ENCODE measurements at regions not wholly inside any gene's neighbourhood (a gene's known extent, or its start where the extent isn't known, plus 50 kb on each side); places are given as distances from the start of the nearest gene placed in this dataset.

GRCh38 chr10:124346831-124347230 lies 71.9 kb downstream of the OAT start:
- no peak for DNase-seq (ENCODE audit: low spot score)
- ATAC-seq, result no peak
- intact Hi-C loops (cut with DNase I), result no loop called here

GRCh38 chr10:124345521-124345920 lies 73.2 kb downstream of the OAT start:
- no peak for ATAC-seq
- no peak for DNase-seq (ENCODE audit: low spot score)
- intact Hi-C loops (cut with DNase I), result no loop called here

DNA sequence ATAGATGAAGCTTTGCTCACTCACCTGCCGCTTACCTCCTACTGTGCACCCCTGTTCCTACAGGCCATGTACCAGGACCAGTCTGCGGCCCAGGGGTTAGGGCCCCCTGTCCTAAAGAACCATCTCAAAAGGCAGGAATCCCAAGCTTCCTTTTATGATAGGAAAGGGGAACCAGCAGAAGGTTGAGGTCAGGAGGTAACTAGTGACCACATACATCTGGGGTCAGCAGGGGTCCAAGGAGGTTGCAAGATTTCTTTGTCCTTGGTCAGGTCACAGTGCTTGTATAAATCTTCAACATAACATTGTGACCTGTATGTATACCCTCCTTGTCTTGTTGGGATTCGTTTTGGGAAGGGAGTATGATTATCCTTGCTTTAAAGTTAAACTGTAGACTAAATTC lies 73.8 kb downstream of the OAT start:
- DNase-seq (ENCODE audit: low spot score) (no peak), ATAC-seq (no peak)
- intact Hi-C loops (cut with DNase I), result no loop called here

DNA sequence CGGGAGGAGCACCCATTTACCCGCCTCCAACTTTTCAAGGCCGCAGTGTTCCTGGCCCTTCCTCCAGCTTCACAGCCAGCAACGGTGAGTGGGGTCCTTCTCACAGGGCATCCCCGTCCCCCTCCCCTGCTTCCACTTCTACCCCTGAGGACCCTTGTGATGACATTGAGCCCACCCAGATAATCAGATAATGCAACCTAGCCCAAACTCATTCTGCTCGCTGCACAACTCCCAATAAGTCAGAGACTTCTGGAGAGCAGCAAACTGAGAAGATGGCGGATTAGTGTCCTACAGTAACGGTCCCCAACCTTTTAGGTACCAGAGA lies 74.5 kb downstream of the OAT start:
- DNase-seq (ENCODE audit: low spot score) (peak; percentile 40), ATAC-seq (no peak)
- intact Hi-C loops (cut with DNase I), result no loop called here

GRCh38 chr10:124343351-124344265 lies 75.1 kb downstream of the OAT start:
- ATAC-seq (no peak), DNase-seq (ENCODE audit: low spot score) (no peak)
- intact Hi-C loops (cut with DNase I), result no loop called here

- intact Hi-C loops (cut with DNase I), result no loop called here
- no peak for ATAC-seq
Observed at GRCh38 chr10:124342821-124343170, 75.9 kb downstream of the OAT start.

DNA sequence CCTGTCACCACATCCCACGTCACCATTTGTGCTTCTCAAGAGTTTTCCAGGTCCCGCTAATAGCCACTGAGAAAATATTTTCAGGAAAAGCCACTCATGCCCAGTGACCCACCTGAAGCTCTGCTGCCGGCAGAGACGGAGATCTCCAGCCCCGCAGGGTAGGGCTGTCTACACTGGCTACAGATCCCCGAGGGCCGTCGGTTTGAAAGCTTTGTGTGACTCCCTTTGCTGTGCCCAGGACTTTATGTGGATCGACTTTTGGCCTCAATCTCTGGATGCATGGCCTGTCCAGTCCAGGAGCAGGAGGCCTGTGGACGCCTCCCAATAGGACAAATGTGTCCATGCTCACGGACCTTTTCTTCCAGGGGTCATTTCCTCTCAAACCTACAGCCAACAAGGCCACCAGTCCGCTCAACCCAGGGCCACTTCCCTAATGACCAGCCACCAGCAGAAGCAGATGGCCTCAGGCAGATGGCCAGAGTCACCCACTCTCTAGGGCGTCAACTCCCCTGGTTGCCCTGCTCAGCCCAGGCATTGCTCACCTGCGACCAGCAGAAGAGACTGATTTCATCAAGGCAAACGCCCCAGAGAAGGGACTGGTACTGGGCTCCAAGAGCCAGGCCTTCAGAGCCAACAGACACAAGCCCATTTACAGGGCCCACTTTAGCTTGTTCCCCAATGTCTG lies 76.4 kb downstream of the OAT start:
- ATAC-seq (no peak), DNase-seq (ENCODE audit: low spot score) (no peak)
- intact Hi-C loops (cut with DNase I), result no loop called here

More at GRCh38 chr10:124342821-124343170, 75.9 kb downstream of the OAT start:
- no peak for DNase-seq (ENCODE audit: low spot score)

DNA sequence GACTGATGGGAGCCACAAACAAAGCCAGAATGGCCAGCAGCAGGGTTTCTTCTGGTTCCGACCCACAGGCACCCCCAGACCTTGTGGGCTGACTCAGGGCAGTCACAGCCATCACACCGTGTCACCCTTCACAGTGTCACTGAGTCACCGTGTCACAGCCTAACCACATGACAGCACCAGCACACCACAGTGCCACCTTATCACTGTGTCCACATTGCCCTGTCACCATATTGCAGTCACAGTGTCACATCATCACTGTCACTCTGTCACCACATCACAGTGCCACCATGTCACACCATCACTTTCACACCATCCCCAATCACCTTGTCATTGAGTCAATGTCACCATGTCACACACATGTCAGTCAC lies 77.0 kb downstream of the OAT start:
- intact Hi-C loops (cut with DNase I), result no loop called here
- DNase-seq (ENCODE audit: low spot score) (no peak), ATAC-seq (no peak)

DNA sequence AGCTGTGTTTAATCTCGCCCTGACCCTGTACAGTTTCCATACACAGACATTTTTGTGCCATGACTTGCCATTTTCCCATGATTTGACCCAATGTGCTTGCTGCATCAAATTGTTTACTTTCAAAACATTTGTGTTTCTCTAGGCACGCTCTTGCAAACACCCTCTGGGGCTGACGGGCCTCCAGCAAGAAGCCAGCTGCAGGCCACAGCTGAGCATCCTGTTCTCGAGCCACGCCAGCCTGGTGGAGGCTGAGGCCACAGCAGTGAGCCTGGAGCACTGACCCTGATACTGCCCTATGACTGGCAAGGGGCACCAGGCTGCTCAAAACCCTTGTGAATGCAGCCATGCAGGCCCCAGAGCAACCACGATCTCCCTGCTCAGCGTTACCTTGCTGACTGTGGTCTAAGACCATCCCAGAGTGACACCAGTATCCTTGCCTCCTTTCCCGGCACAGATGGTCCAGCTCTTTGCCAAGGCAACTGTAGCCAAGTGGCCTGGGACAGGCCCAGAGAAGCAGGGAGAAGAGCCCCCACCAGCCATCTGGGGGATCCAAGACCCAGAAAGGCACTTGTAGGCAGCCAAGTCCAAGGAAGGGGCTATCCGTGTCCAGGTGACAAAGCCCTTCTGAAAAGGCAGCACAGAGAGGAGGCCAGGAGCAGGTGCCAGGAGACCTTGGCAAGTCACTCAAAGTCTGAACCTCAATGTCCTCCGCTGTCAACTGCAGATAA lies 78.5 kb downstream of the OAT start:
- intact Hi-C loops (cut with DNase I), result no loop called here
- DNase-seq (ENCODE audit: low spot score) (no peak), ATAC-seq (peak; percentile 69)

DNA sequence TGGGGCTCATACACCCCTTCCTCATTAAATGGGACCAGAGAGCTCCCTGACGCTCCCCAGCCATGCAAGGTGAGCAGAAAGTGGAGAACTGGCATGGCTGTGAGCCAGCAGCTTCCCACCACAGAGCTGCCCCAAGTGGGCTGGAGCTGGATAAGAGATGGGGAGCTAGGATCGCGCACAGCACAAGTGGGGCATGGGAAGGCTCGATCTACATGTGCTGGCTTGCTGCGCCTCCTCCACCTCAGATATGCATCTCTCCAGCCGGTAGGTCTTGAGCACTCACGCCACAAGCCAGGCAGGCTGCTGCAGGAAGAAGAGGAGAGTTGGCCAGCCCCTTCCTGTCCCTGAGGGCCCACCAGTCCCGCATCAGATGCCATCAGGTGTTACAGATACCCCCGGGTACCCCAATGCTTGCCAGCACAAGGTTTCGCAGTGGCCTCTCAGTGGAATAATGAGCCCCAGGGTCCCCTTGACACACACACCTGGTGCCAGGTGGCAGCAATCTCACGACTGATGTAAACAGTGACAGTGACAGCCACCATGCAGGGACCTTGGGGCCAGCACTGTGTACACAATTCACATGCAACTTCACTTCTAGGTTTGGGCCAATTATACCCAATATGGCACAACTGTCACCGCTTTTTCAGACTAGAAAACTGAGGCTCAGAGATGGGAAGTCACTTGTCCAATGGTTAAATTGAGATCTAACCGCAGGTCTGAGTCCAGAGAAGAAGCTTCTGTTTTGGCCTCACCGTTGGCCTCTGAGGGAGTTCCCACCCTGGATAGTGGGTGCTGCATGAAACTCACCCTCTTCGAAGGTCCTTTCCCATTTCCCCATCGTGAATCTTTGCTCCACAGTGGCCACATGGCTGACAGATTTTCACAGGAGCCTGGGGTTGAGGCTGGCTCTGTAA lies 79.3 kb downstream of the OAT start:
- ATAC-seq (no peak), DNase-seq (ENCODE audit: low spot score) (no peak)
- intact Hi-C loops (cut with DNase I), result no loop called here

GRCh38 chr10:124338276-124338925 lies 80.3 kb downstream of the OAT start:
- intact Hi-C loops (cut with DNase I), result no loop called here
- ATAC-seq (no peak), DNase-seq (ENCODE audit: low spot score) (no peak)

DNA sequence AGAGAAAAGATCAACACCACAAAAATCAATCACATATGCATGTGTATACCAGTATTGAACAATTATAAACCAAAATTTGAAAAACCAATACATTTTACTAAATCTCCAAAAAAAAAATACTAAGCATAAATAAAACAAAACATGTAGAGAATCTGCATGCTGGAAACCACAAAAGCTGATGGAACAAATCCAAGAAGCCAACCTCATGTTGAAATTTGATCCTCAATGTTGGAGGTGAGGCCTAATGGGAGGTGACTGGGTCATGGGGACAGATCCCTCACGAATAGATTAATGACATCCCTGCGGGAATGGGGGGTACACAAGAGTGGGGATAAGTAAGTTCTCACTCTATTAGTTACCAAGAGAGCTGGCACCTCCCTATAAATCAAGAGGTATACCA lies 82.5 kb downstream of the OAT start:
- DNase-seq (ENCODE audit: low spot score), result no peak
- intact Hi-C loops (cut with DNase I), result no loop called here
- ATAC-seq, result no peak

DNA sequence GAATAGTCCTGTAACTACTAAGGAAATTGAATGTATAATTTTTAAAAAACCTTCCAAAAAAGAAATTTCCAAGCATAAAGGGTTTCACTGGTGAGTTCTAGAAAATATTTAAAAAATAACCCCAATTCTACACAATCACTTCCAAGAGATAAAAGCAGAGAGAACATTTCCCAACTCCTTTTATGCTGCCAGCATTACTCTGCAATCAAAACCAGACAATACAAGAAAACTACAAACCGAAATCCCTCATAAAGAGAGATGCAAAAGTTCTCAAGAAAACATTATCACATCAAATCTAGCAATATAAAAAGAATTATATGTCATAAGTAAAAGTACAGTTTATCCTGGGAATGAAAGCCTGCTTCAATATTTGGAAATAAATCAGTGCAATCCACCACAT lies 84.8 kb downstream of the OAT start:
- no peak for DNase-seq (ENCODE audit: low spot score)
- ATAC-seq, result no peak
- intact Hi-C loops (cut with DNase I), result no loop called here

- ATAC-seq, result no peak
- no peak for DNase-seq (ENCODE audit: low spot score)
- intact Hi-C loops (cut with DNase I), result no loop called here
Observed at GRCh38 chr10:124332426-124332825, 86.3 kb downstream of the OAT start.

- intact Hi-C loops (cut with DNase I), result no loop called here
- ATAC-seq, result no peak
- DNase-seq (ENCODE audit: low spot score), result no peak
Observed at GRCh38 chr10:124329941-124330340, 88.8 kb downstream of the OAT start.

GRCh38 chr10:124329362-124329761 lies 89.4 kb downstream of the OAT start:
- intact Hi-C loops (cut with DNase I), result no loop called here
- ATAC-seq (no peak), DNase-seq (ENCODE audit: low spot score) (no peak)

GRCh38 chr10:124328477-124329220 lies 90.1 kb downstream of the OAT start:
- intact Hi-C loops (cut with DNase I), result no loop called here
- ATAC-seq (no peak), DNase-seq (ENCODE audit: low spot score) (no peak)

DNA sequence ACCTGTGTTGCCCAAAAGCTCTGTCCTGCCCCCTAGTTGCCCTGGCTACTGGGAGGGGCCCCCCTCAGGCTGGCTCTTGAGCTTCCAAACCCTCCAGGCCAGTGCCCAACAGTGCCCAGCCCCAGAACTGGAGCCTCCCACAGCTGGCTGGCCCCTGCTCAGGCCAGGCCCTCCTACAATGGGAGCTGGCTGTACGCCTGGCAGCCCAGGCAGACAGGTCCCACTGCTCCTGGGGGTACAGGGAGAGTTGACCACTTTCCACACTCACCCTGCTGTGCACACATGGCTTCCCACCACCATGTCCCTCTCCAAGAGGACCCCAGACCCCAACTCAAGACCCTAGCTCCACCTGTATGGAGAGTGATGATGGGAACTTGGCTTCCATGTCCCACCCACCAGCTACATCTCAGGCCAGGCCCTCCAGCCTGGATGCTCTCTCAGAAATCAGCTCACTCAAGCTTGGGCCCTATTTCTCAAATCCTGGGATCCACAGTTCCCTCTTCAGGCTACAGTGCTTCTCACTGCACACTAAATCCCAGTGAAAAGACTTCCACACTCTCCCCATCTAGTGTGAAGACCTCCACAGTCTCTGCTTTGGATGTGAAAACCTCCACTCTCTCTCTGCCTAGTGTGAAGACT lies 92.6 kb downstream of the OAT start:
- intact Hi-C loops (cut with DNase I), result no loop called here
- ATAC-seq, result no peak
- DNase-seq (ENCODE audit: low spot score), result no peak

All from sciatic nerve (tissue), 2 donors.